Naive thymus-derived CD4-positive, alpha-beta T cell (primary cell): ENCODE measurements at regions not wholly inside any gene's neighbourhood (a gene's known extent, or its start where the extent isn't known, plus 50 kb on each side); places are given as distances from the start of the nearest gene placed in this dataset.
"Not testable (repeated sequence)": the region's sequence is repeated elsewhere in the genome, so short reads cannot be mapped to it uniquely, and the experiment has no call there.

Source experiments
- ATAC-seq: fragments of 150-1000 bp; cut with Tn5 transposase; 2 replicates; pipeline ENCODE4 v1.10.0; 2021; ENCODE audit warnings: mild to moderate bottlenecking, moderate library complexity
- CTCF ChIA-PET: fragments of 350-600 bp; sonication (Branson Sonifier 250); formaldehyde crosslinking; loops from one replicate; lab custom pipeline; 2021; ENCODE audit warnings: antibody characterized with exemption; lab: Charles Lee
- POLR2A ChIA-PET: fragments of 350-600 bp; sonication (Branson Sonifier 250); formaldehyde crosslinking; loops from one replicate; lab custom pipeline; 2021; ENCODE audit warnings: antibody characterized with exemption, inconsistent platforms; lab: Charles Lee
- DNase-seq, 9 donors: peaks; one replicate each; pipeline versions ENCODE4 v3.0.0 to v3.0.0-alpha.2; 2020 to 2022; ENCODE audit warnings: mixed read lengths in 1 of 9
- H3K27ac ChIP-seq: one replicate; pipeline ENCODE4 v1.7.0; 2013; ENCODE audit warnings: mild to moderate bottlenecking, low read depth, low read length, moderate library complexity
- H3K27me3 ChIP-seq, 2 donors: one replicate each; pipeline ENCODE4 v1.7.0; 2013; ENCODE audit warnings: low read length in 2 of 2, mild to moderate bottlenecking in 2 of 2, moderate library complexity in 2 of 2; ENCODE audit not compliant: control insufficient read depth in 2 of 2, insufficient read depth in 2 of 2
- H3K36me3 ChIP-seq, 3 experiments: 1 replicate in 2 of 3; 2 replicates in 1 of 3; pipeline ENCODE4 v1.7.0; 2013; ENCODE audit warnings: low read length in 3 of 3, mild to moderate bottlenecking in 3 of 3, moderate library complexity in 1 of 3; ENCODE audit not compliant: insufficient read depth in 3 of 3, control insufficient read depth in 2 of 3
- H3K4me1 ChIP-seq, 2 donors: one replicate each; pipeline ENCODE4 v1.7.0; 2013; ENCODE audit warnings: low read length in 2 of 2, mild to moderate bottlenecking in 2 of 2, moderate library complexity in 1 of 2; ENCODE audit not compliant: control insufficient read depth in 2 of 2, insufficient read depth in 2 of 2
- H3K4me3 ChIP-seq: 2 replicates; pipeline ENCODE4 v1.7.0; 2013; ENCODE audit warnings: mild to moderate bottlenecking, low read length
- H3K9me3 ChIP-seq, 3 experiments: 1 replicate in 2 of 3; 2 replicates in 1 of 3; pipeline ENCODE4 v1.7.0; 2013; ENCODE audit warnings: low read length in 3 of 3; ENCODE audit not compliant: control insufficient read depth in 2 of 3
- H3K27ac Mint-ChIP-seq, 9 donors: one replicate each; pipeline ENCODE4 v1.8.0; 2020 to 2022; ENCODE audit warnings: mixed read lengths in 9 of 9, mild to moderate bottlenecking in 8 of 9, moderate library complexity in 5 of 9, inconsistent platforms in 2 of 9
- H3K27me3 Mint-ChIP-seq, 5 donors: one replicate each; pipeline ENCODE4 v1.8.0; 2021 to 2022; ENCODE audit warnings: mixed read lengths in 5 of 5, mild to moderate bottlenecking in 1 of 5
- H3K36me3 Mint-ChIP-seq, 5 donors: one replicate each; pipeline ENCODE4 v1.8.0; 2020 to 2022; ENCODE audit warnings: mixed read lengths in 5 of 5, mild to moderate bottlenecking in 3 of 5, inconsistent platforms in 1 of 5
- H3K4me1 Mint-ChIP-seq, 7 donors: one replicate each; pipeline ENCODE4 v1.8.0; 2020 to 2022; ENCODE audit warnings: mixed read lengths in 7 of 7, mild to moderate bottlenecking in 3 of 7, inconsistent platforms in 1 of 7
- H3K4me3 Mint-ChIP-seq, 10 donors: one replicate each; pipeline ENCODE4 v1.8.0; 2020 to 2022; ENCODE audit warnings: mild to moderate bottlenecking in 10 of 10, mixed read lengths in 10 of 10, moderate library complexity in 6 of 10, inconsistent platforms in 2 of 10
- H3K9me3 Mint-ChIP-seq, 11 donors: one replicate each; pipeline ENCODE4 v1.8.0; 2020 to 2022; ENCODE audit warnings: mixed read lengths in 11 of 11, mild to moderate bottlenecking in 4 of 11, inconsistent platforms in 1 of 11, moderate library complexity in 1 of 11
- intact Hi-C, 2 donors: fragments of 100-400 bp; cut with micrococcal nuclease; formaldehyde crosslinking; loops; one replicate each; pipeline ENCODE4 v1.15.1; 2023

DNA sequence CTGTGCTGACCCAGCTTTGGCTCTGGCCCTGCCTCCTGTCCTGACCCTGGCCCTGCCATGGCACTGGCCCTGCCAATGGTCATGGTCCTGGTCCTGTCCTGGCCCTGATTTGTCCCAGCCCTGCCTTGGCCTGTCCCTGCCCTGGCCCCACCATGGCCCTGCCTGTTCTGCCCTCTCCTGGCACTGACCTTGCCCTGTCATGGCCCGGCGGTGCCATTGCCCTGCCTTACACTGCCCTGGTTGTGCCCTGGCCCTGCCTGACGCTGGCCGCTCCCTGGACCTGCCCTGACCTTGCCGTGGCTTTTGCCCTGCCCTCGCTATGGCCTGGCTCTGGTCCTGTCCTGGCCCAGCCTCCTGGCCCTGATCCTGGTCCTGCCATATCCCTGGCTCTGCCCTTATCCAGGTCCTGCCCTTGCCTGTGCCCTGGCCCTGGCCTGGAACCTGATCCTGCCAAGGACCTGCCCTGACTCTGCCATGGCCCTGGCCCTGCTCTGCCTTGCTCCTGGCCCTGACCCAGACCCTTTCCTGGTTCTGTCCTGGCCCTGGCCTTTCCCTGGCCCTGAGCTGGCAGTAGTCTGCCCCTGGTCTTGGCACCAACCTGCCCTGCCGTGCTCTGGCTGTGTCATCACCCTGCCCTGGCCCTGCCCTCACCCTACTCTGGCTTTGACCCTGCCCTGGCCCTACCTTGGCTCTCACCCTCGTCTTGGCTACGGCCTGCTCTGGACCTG is 225.5 kb downstream of the LIPI start:
- CTCF ChIA-PET, H3K27ac Mint-ChIP-seq, H3K4me3 Mint-ChIP-seq, H3K36me3 Mint-ChIP-seq, H3K27me3 Mint-ChIP-seq, H3K9me3 ChIP-seq, H3K27ac ChIP-seq, H3K36me3 ChIP-seq, H3K9me3 Mint-ChIP-seq, H3K4me1 ChIP-seq, H3K27me3 ChIP-seq, H3K4me3 ChIP-seq, POLR2A ChIA-PET, H3K4me1 Mint-ChIP-seq, DNase-seq, intact Hi-C loops: not testable (repeated sequence)
- peak; percentile 25 for ATAC-seq

DNA sequence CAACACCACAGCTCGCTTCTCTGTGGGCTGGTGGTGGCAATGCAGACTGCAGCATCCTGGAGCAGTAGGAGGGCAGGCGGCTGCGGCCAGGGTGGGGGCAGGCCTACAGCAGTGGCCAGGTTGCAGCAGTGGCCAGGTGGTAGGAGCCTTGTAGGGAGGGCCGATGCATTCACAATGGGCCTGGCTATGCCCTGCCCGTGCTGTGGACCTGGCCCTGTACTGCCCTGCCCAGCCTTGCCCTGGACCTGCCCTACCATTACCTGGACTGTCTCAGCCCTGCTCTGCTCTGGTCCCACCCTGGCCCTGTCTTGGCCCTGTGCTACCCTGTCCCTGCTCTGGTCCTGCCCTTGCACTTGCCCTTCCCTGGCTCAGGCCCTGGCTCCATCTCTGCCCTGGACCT is 226.0 kb downstream of the LIPI start:
- intact Hi-C loops, POLR2A ChIA-PET, H3K4me3 ChIP-seq, H3K27me3 Mint-ChIP-seq, DNase-seq, CTCF ChIA-PET, ATAC-seq, H3K36me3 ChIP-seq, H3K36me3 Mint-ChIP-seq, H3K9me3 ChIP-seq, H3K4me3 Mint-ChIP-seq, H3K4me1 Mint-ChIP-seq, H3K4me1 ChIP-seq, H3K27me3 ChIP-seq, H3K27ac Mint-ChIP-seq, H3K27ac ChIP-seq, H3K9me3 Mint-ChIP-seq: not testable (repeated sequence)

DNA sequence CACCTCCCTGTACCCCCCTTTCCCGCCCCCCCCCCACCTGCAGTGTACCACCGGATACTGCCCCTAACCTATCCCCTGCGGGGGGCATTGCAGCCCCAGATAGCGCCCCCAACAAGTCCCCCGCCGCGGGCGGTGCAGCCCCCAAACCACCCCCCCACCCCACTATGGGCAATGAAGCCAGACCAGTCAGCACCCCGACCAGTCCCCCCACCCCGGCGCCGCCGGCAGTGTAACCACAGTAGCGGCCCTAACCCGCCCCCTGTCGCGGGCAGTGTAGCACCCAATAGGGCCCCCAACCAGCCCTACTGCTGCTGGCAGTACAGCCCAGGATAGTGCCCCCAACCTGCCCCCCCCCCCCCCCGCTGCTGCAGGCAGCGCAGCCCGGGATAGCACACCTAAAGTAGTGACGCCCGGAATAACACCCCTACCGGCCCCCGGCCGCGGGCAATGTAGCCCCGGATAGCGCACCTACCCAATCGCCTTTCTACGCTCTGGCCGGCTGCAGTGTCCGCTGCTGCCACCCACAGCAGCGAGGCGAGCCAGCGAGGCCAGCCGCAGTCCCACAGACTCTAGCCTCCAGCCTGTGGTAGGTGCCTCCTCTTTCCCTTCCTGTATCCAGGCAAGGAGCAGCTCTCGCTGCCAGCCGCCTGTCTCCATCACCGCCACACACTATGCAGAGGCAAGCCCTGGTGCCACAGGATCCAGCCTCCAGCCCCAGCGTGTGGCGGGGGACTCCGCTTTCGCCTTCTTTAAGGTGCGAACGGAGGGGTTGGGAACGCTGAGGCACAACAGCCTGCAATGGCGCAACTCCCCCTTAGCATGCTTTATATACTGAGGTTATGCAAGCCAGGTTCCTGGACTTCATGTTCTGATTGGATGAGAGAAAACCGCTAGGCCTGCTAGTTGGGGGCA is 229.3 kb downstream of the LIPI start:
- H3K4me1 ChIP-seq, H3K27me3 Mint-ChIP-seq, H3K27ac ChIP-seq, H3K27me3 ChIP-seq, CTCF ChIA-PET, POLR2A ChIA-PET, H3K4me3 ChIP-seq, DNase-seq, H3K4me1 Mint-ChIP-seq, H3K9me3 ChIP-seq, H3K36me3 ChIP-seq, ATAC-seq, H3K36me3 Mint-ChIP-seq, H3K9me3 Mint-ChIP-seq, intact Hi-C loops: not testable (repeated sequence)
- Mint-ChIP-seq H3K27ac (peak overlapping the region in 1 of 9 donors; percentile 14), H3K4me3 (peak overlapping the region in 5 of 10 donors; percentile 23 to 90 (median 29))

GRCh38 chr21:13980115-13980662 is 230.6 kb downstream of the LIPI start:
- H3K4me1 Mint-ChIP-seq, H3K27ac ChIP-seq, H3K36me3 ChIP-seq, H3K4me1 ChIP-seq, H3K27me3 Mint-ChIP-seq, H3K9me3 ChIP-seq, CTCF ChIA-PET, POLR2A ChIA-PET, H3K36me3 Mint-ChIP-seq, H3K9me3 Mint-ChIP-seq, intact Hi-C loops, H3K27me3 ChIP-seq: not testable (repeated sequence)
- peak overlapping the region in 8 of 10 donors; percentile 45 to 92 (median 88) for H3K4me3 Mint-ChIP-seq
- H3K4me3 ChIP-seq: peak overlapping the region; percentile 24
- ATAC-seq (peak; percentile 89), DNase-seq (peak in 5 of 9 donors; percentile 64 to 77 (median 73))
- H3K27ac Mint-ChIP-seq: peak overlapping the region in 5 of 9 donors; percentile 14 to 79 (median 61)

DNA sequence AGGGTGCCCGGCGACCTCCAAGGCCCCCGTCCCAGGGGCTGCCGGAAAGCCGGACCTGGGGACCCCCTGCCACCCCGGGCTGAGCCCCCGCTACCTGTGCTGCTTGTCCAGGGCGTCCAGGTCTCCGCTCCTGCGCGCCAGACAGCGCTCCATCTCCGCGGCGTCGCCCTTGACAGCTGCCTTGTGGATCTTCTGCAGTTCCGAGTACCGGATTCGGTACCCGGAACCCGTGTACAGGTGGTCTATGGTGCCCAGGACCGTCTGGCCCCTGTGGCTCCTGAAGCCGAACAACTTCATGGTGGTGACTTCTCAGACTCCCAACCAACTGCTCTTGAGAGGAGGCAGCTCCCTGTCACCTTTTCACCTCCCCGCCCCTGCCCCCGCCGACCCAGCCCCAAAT is 231.1 kb downstream of the LIPI start:
- H3K9me3 Mint-ChIP-seq: not testable (repeated sequence)

DNA sequence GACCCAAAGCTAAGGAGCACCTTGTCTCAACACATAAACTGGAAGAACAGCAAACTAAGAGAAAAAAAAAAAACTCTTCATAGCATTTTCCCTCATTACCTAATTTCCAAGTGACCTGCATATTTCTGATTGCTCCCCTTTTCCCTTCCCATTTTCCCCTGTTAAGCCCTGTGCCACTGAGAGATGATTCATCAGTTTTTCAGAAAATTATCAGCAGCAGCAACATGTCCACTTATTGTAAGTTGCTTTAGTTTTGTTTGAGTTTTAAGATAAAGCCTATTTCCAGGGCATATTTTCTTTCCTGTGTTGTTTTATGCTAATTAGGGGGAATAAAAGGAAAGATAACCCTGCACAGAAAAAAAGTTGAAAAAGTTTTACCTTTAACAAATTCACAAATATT is 236.2 kb downstream of the LIPI start:
- intact Hi-C loops, H3K27ac Mint-ChIP-seq, H3K36me3 ChIP-seq, POLR2A ChIA-PET, H3K9me3 Mint-ChIP-seq, DNase-seq, H3K36me3 Mint-ChIP-seq, H3K9me3 ChIP-seq, H3K4me1 Mint-ChIP-seq, H3K4me1 ChIP-seq, H3K27me3 Mint-ChIP-seq, CTCF ChIA-PET, H3K4me3 Mint-ChIP-seq, H3K4me3 ChIP-seq, H3K27me3 ChIP-seq, H3K27ac ChIP-seq, ATAC-seq: not testable (repeated sequence)

More for the DNA sequence above, 231.1 kb downstream of the LIPI start:
- H3K27me3 Mint-ChIP-seq, H3K4me1 Mint-ChIP-seq, POLR2A ChIA-PET, H3K9me3 ChIP-seq, H3K36me3 Mint-ChIP-seq, H3K27ac ChIP-seq, H3K4me1 ChIP-seq, H3K36me3 ChIP-seq, H3K27me3 ChIP-seq, CTCF ChIA-PET: not testable (repeated sequence)
- intact Hi-C loops: loop anchor here in 1 of 2 donors (2.0 kb wide), 1 partner anchor 237 kb away; the partner anchor contains the start of gene RBM11
- ATAC-seq (peak; percentile 4), DNase-seq (peak in 1 of 9 donors; percentile 7)
- Mint-ChIP-seq H3K4me3 (peak overlapping the region in 8 of 10 donors; percentile 45 to 92 (median 88)), H3K27ac (peak overlapping the region in 4 of 9 donors; percentile 41 to 79 (median 70))
- H3K4me3 ChIP-seq: peak overlapping the region; percentile 24
